DMS153 treated with DMSO at 0.1 percent for 48 hours (cell line): ENCODE measurements at regions not wholly inside any gene's neighbourhood (a gene's known extent, or its start where the extent isn't known, plus 50 kb on each side); places are given as distances from the start of the nearest gene placed in this dataset.
"Not testable (repeated sequence)": the region's sequence is repeated elsewhere in the genome, so short reads cannot be mapped to it uniquely, and the experiment has no call there.

Experiments used
- DNase-seq: peaks from one replicate; lab custom pipeline; 2025; ENCODE audit not compliant: unreplicated experiment; lab: John Stamatoyannopoulos, UW

GRCh38 chr12:75742048-75742447 is 230.6 kb upstream of the KRR1 start:
- no peak for DNase-seq

- DNase-seq = no peak
Measured at GRCh38 chr12:75739912-75740311, 228.5 kb upstream of the KRR1 start.

GRCh38 chr12:75739098-75739497 is 227.7 kb upstream of the KRR1 start:
- DNase-seq = not testable (repeated sequence)

- no peak for DNase-seq
Measured at GRCh38 chr12:75738486-75738885, 227.1 kb upstream of the KRR1 start.

GRCh38 chr12:75735853-75736252 is 224.4 kb upstream of the KRR1 start:
- DNase-seq = no peak

GRCh38 chr12:75728826-75729225 is 217.4 kb upstream of the KRR1 start:
- DNase-seq = no peak

GRCh38 chr12:75727577-75727976 is 216.2 kb upstream of the KRR1 start:
- DNase-seq = no peak

- no peak for DNase-seq
Measured at GRCh38 chr12:75725521-75726111, 214.2 kb upstream of the KRR1 start.

GRCh38 chr12:75724928-75725312 is 213.5 kb upstream of the KRR1 start:
- peak; percentile 74 for DNase-seq

- no peak for DNase-seq
Measured at GRCh38 chr12:75724307-75724927, 213.0 kb upstream of the KRR1 start.

- peak; percentile 48 for DNase-seq
Measured at GRCh38 chr12:75722714-75723200, 211.3 kb upstream of the KRR1 start.

GRCh38 chr12:75721796-75722195 is 210.4 kb upstream of the KRR1 start:
- no peak for DNase-seq

- DNase-seq = no peak
Measured at GRCh38 chr12:75720812-75721641, 209.6 kb upstream of the KRR1 start.

- DNase-seq = no peak
Measured at GRCh38 chr12:75717902-75718301, 206.5 kb upstream of the KRR1 start.

- DNase-seq = no peak
Measured at GRCh38 chr12:75716291-75717025, 205.0 kb upstream of the KRR1 start.

GRCh38 chr12:75715682-75716081 is 204.3 kb upstream of the KRR1 start:
- no peak for DNase-seq

GRCh38 chr12:75715323-75715644 is 203.9 kb upstream of the KRR1 start:
- no peak for DNase-seq

GRCh38 chr12:75714462-75715322 is 203.3 kb upstream of the KRR1 start:
- no peak for DNase-seq

- no peak for DNase-seq
Measured at GRCh38 chr12:75713434-75713833, 202.0 kb upstream of the KRR1 start.

- DNase-seq = no peak
Measured at GRCh38 chr12:75712223-75712622, 200.8 kb upstream of the KRR1 start.

GRCh38 chr12:75711271-75711670 is 199.9 kb upstream of the KRR1 start:
- DNase-seq = no peak
